ENCODE measurements at regions not wholly inside any gene's neighbourhood (a gene's known extent, or its start where the extent isn't known, plus 50 kb on each side); places are given as distances from the start of the nearest gene placed in this dataset.

DNA sequence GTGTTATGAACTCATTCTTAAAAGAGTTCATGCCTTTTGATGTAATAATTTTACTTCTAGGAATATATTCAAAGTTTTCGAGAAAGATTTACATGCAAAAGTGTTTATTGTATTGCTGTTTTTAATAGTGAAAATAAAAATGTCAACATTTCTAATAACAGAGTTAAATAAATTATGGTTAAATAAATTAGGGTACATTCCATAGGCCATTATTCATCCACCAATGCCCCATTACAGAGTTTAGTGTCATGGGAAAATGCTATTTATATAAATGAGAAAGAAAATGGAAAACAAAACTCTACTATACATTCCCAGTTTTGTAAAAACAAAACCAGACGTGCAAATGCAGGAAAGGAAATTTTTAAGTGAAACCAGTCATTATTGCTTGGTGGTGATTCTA is 538.1 kb upstream of the TBL1XR1 start:
- H3K4me1 ChIP-seq (ENCODE audit: insufficient read depth, low read length), result no peaks in the 10 kb centered on the region
- no peak overlapping the region for H3K4me3 ChIP-seq (ENCODE audit: low read length)
- TF ChIP-seq, protein P1, sequence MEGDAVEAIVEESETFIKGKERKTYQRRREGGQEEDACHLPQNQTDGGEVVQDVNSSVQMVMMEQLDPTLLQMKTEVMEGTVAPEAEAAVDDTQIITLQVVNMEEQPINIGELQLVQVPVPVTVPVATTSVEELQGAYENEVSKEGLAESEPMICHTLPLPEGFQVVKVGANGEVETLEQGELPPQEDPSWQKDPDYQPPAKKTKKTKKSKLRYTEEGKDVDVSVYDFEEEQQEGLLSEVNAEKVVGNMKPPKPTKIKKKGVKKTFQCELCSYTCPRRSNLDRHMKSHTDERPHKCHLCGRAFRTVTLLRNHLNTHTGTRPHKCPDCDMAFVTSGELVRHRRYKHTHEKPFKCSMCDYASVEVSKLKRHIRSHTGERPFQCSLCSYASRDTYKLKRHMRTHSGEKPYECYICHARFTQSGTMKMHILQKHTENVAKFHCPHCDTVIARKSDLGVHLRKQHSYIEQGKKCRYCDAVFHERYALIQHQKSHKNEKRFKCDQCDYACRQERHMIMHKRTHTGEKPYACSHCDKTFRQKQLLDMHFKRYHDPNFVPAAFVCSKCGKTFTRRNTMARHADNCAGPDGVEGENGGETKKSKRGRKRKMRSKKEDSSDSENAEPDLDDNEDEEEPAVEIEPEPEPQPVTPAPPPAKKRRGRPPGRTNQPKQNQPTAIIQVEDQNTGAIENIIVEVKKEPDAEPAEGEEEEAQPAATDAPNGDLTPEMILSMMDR (IDR thresholded peaks at IDR 0.05), result no peak
- ATAC-seq (ENCODE audit: poor library complexity), result no peak
- no peak for DNase-seq
- no peaks in the 10 kb centered on the region for H3K4me1 Mint-ChIP-seq (ENCODE audit: low read depth)
- CTCF ChIA-PET, result no interaction called here
- no peak overlapping the region for H3K4me3 Mint-ChIP-seq
- POLR2A ChIA-PET, result no interaction called here
- no peaks in the 10 kb centered on the region for H3K27me3 Mint-ChIP-seq
- H3K27me3 ChIP-seq (ENCODE audit: control insufficient read depth in 1 of 2, insufficient read depth in 2 of 2, low read length in 2 of 2), result no peaks in the 10 kb centered on the region
- intact Hi-C loops (cut with DNase I, micrococcal nuclease), result no loop called here
- H3K9me3 Mint-ChIP-seq, result no peaks in the 10 kb centered on the region
- no peak overlapping the region for H3K27ac Mint-ChIP-seq
- no peaks in the 10 kb centered on the region for H3K36me3 ChIP-seq (ENCODE audit: insufficient read depth, low read length)
- H3K27ac ChIP-seq (ENCODE audit: low read depth in 1 of 2, low read length in 2 of 2), result no peak overlapping the region
- no peaks in the 10 kb centered on the region for H3K36me3 Mint-ChIP-seq (ENCODE audit: low read depth)
- H3K9me3 ChIP-seq (ENCODE audit: control insufficient read depth in 1 of 2, insufficient read depth in 1 of 2, low read length in 2 of 2), result no peaks in the 10 kb centered on the region

DNA sequence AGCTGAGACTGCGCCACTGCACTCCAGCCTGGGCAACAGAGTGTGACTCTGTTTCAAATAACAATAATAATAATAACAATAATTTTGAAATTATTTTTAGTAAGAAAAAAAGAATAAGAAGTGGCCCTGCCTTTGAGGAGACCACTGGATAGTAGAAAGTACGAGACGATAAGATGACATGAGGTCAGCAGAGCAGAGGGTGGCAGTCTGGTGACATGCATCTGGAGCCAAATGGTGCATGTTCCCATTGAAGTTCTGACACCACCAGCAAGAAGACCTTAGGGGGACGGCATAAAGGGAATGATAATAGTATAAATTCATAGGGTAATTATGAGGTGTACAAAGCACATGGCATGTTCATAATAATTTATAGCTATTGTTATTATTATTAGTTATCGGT is 542.2 kb upstream of the TBL1XR1 start:
- intact Hi-C loops (cut with DNase I, micrococcal nuclease), result no loop called here
- DNase-seq (no peak), ATAC-seq (ENCODE audit: poor library complexity) (no peak)
- Mint-ChIP-seq H3K27me3 (no peaks in the 10 kb centered on the region), H3K4me1 (ENCODE audit: low read depth) (no peaks in the 10 kb centered on the region), H3K27ac (no peak overlapping the region), H3K36me3 (ENCODE audit: low read depth) (no peaks in the 10 kb centered on the region), H3K4me3 (no peak overlapping the region), H3K9me3 (no peaks in the 10 kb centered on the region)
- Histone ChIP-seq H3K4me1 (ENCODE audit: insufficient read depth, low read length) (no peaks in the 10 kb centered on the region), H3K9me3 (ENCODE audit: control insufficient read depth in 1 of 2, insufficient read depth in 1 of 2, low read length in 2 of 2) (no peaks in the 10 kb centered on the region), H3K27ac (ENCODE audit: low read depth in 1 of 2, low read length in 2 of 2) (no peak overlapping the region), H3K4me3 (ENCODE audit: low read length) (no peak overlapping the region), H3K27me3 (ENCODE audit: control insufficient read depth in 1 of 2, insufficient read depth in 2 of 2, low read length in 2 of 2) (no peaks in the 10 kb centered on the region), H3K36me3 (ENCODE audit: insufficient read depth, low read length) (no peaks in the 10 kb centered on the region)
- ChIA-PET POLR2A (no interaction called here), CTCF (no interaction called here)
- TF ChIP-seq, protein P1 (IDR thresholded peaks at IDR 0.05), result no peak

- CTCF ChIA-PET, result no interaction called here
- POLR2A ChIA-PET, result interaction anchor here (0.7 kb wide), 1 partner anchor 18 kb away, joined by 3 read pairs; no protein-coding TSS in a partner anchor
- no peaks in the 10 kb centered on the region for H3K9me3 Mint-ChIP-seq
Measured at GRCh38 chr3:177740254-177740653, 543.0 kb upstream of the TBL1XR1 start.

More at GRCh38 chr3:177740254-177740653, 543.0 kb upstream of the TBL1XR1 start:
- no peaks in the 10 kb centered on the region for H3K27me3 ChIP-seq (ENCODE audit: control insufficient read depth in 1 of 2, insufficient read depth in 2 of 2, low read length in 2 of 2)
- no peak overlapping the region for H3K27ac Mint-ChIP-seq
- H3K4me3 Mint-ChIP-seq, result no peak overlapping the region
- no peak overlapping the region for H3K4me3 ChIP-seq (ENCODE audit: low read length)
- ATAC-seq (ENCODE audit: poor library complexity) (no peak), DNase-seq (no peak)
- no peaks in the 10 kb centered on the region for H3K4me1 ChIP-seq (ENCODE audit: insufficient read depth, low read length)
- no peaks in the 10 kb centered on the region for H3K4me1 Mint-ChIP-seq (ENCODE audit: low read depth)
- intact Hi-C loops (cut with DNase I, micrococcal nuclease), result no loop called here
- no peaks in the 10 kb centered on the region for H3K27me3 Mint-ChIP-seq
- H3K36me3 ChIP-seq (ENCODE audit: insufficient read depth, low read length), result no peaks in the 10 kb centered on the region
- TF ChIP-seq, protein P1 (IDR thresholded peaks at IDR 0.05), result no peak
- no peaks in the 10 kb centered on the region for H3K36me3 Mint-ChIP-seq (ENCODE audit: low read depth)
- no peaks in the 10 kb centered on the region for H3K9me3 ChIP-seq (ENCODE audit: control insufficient read depth in 1 of 2, insufficient read depth in 1 of 2, low read length in 2 of 2)
- H3K27ac ChIP-seq (ENCODE audit: low read depth in 1 of 2, low read length in 2 of 2), result no peak overlapping the region
